ENCODE measurements at regions not wholly inside any gene's neighbourhood (a gene's known extent, or its start where the extent isn't known, plus 50 kb on each side); places are given as distances from the start of the nearest gene placed in this dataset.
"Not testable (repeated sequence)": the region's sequence is repeated elsewhere in the genome, so short reads cannot be mapped to it uniquely, and the experiment has no call there.

DNA sequence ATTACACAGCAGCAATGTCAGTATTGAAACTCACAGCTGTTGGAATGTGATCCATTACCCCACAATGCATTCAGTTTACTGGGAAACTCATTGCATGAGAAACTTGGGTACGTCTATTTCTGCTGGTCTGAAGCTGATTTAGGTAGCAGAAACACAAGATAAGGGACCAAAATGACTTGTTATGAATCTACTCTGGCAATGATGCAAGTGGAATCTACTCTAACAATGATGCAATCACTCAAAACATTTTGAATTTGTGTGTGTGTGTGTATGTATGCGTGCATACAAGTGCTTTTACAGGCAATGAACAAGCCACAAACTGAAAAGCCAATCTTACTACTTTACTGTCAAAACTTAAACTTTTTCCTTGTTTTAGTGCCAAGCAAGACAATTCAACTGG lies 406.7 kb downstream of the ADCYAP1 start:
- Mint-ChIP-seq H3K4me3 (no peak overlapping the region), H3K36me3 (no peaks in the 10 kb centered on the region), H3K9me3 (peaks cover 14% of the 10 kb centered on the region), H3K27me3 (ENCODE audit: low read depth) (no peaks in the 10 kb centered on the region), H3K4me1 (no peaks in the 10 kb centered on the region), H3K27ac (no peak overlapping the region)
- ChIA-PET CTCF (no interaction called here), POLR2A (no interaction called here)
- ATAC-seq (no peak), DNase-seq (ENCODE audit: low spot score) (no peak)
- TF ChIP-seq RORB (CRISPR knock-in tag; IDR thresholded peaks at IDR 0.05), result no peak
- TF ChIP-seq GTF2I (CRISPR knock-in tag; conservative IDR thresholded peaks at IDR 0.05), result no peak
- TF ChIP-seq NFYB (CRISPR knock-in tag; conservative IDR thresholded peaks at IDR 0.05; ENCODE audit: low read depth), result no peak

DNA sequence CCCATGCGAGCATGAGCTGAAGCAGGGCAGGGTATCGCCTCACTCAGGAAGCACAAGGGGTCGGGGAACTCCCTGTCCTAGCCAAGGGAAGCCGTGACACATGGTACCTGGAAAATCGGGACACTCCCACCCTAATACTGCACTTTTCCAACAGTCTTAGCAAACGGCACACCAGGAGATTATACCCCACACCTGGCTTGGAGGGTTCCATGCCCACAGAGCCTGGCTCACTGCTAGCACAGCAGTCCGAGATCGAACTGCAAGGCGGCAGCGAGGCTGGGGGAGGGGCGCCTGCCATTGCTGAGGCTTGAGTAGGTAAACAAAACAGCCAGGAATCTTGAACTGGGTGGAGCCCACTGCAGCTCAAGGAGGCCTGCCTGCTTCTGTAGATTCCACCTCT lies 430.7 kb downstream of the ADCYAP1 start:
- H3K4me3 Mint-ChIP-seq; ATAC-seq; H3K4me1 Mint-ChIP-seq; POLR2A ChIA-PET; DNase-seq (ENCODE audit: low spot score); H3K27ac Mint-ChIP-seq; CTCF ChIA-PET: not testable (repeated sequence)
- Mint-ChIP-seq H3K9me3 (peaks cover 85% of the 10 kb centered on the region), H3K27me3 (ENCODE audit: low read depth) (peaks cover 18% of the 10 kb centered on the region), H3K36me3 (peaks cover 41% of the 10 kb centered on the region)

DNA sequence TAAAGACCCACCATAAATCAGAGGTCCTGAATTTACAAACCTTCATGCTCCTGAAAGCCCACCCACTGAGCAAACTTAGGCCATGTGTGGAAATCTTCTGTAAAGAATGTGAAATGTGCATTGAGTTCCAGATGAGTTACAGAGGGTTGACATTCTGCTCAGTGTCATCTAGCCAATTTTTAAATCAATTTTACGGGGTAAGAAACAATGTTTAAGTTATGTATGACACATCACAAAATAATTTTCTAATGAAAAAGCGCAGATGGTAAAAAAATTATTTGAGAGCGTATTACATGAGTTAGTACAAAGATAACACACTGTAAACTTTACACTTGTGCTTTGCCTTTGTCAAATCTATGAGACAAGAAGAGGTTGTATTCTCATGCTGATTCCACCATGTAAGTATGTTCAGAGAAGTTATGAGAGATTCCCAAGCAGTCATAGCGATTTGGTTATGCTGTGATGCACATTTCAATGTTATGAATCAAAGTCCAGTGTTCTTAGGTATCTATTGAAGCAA lies 446.3 kb downstream of the ADCYAP1 start:
- Mint-ChIP-seq H3K27ac (no peak overlapping the region), H3K4me3 (no peak overlapping the region), H3K36me3 (peaks cover 3% of the 10 kb centered on the region; the same call in 1 of the 2 replicates), H3K9me3 (peaks cover 9% of the 10 kb centered on the region), H3K27me3 (ENCODE audit: low read depth) (peaks cover 15% of the 10 kb centered on the region), H3K4me1 (no peaks in the 10 kb centered on the region)
- CTCF ChIA-PET, result no interaction called here
- POLR2A ChIA-PET, result no interaction called here
- TF ChIP-seq ZNF317 (CRISPR knock-in tag; IDR thresholded peaks at IDR 0.05; ENCODE audit: borderline replicate concordance, low read depth), result no peak
- no peak for TF ChIP-seq GTF2I (CRISPR knock-in tag; conservative IDR thresholded peaks at IDR 0.05)
- TF ChIP-seq E2F1 (CRISPR knock-in tag; IDR thresholded peaks at IDR 0.05), result no peak
- no peak for TF ChIP-seq ZBTB43 (CRISPR knock-in tag; IDR thresholded peaks at IDR 0.05)
- no peak for TF ChIP-seq ZNF671 (CRISPR knock-in tag; IDR thresholded peaks at IDR 0.05)
- TF ChIP-seq ZNF263 (CRISPR knock-in tag; IDR thresholded peaks at IDR 0.05; ENCODE audit: low read depth), result no peak
- no peak for TF ChIP-seq ATF1 (CRISPR knock-in tag; IDR thresholded peaks at IDR 0.05)
- no peak for TF ChIP-seq ZNF396 (CRISPR knock-in tag; IDR thresholded peaks at IDR 0.05; ENCODE audit: borderline replicate concordance)
- no peak for TF ChIP-seq AFF4 (CRISPR knock-in tag; IDR thresholded peaks at IDR 0.05; ENCODE audit: borderline replicate concordance)
- TF ChIP-seq KAT7 (CRISPR knock-in tag; IDR thresholded peaks at IDR 0.05; ENCODE audit: borderline replicate concordance), result no peak
- no peak for TF ChIP-seq USF2 (CRISPR knock-in tag; IDR thresholded peaks at IDR 0.05)
- ATAC-seq, result no peak
- DNase-seq (ENCODE audit: low spot score), result no peak

Measured in WTC11 (cell line).